Mammary epithelial cell (primary cell): ENCODE measurements at regions not wholly inside any gene's neighbourhood (a gene's known extent, or its start where the extent isn't known, plus 50 kb on each side); places are given as distances from the start of the nearest gene placed in this dataset.

Source experiments
- EZH2 ChIP-seq: IDR thresholded peaks from 2 replicates; pipeline ENCODE4 v1.6.1; 2012; ENCODE audit warnings: low read length, inconsistent platforms, borderline replicate concordance
- TF ChIP-seq, protein P1 (sequence below), 2 donors: IDR thresholded peaks in 1 of 2; conservative IDR thresholded peaks in 1 of 2; 2 replicates each; pipeline ENCODE4 v1.5.1; 2011 to 2012; ENCODE audit warnings: inconsistent platforms in 2 of 2, low read length in 2 of 2, mild to moderate bottlenecking in 2 of 2, control low read depth in 1 of 2, low read depth in 1 of 2; ENCODE audit not compliant: insufficient read depth in 1 of 2; ENCODE audit errors: extremely low read depth in 1 of 2

DNA sequence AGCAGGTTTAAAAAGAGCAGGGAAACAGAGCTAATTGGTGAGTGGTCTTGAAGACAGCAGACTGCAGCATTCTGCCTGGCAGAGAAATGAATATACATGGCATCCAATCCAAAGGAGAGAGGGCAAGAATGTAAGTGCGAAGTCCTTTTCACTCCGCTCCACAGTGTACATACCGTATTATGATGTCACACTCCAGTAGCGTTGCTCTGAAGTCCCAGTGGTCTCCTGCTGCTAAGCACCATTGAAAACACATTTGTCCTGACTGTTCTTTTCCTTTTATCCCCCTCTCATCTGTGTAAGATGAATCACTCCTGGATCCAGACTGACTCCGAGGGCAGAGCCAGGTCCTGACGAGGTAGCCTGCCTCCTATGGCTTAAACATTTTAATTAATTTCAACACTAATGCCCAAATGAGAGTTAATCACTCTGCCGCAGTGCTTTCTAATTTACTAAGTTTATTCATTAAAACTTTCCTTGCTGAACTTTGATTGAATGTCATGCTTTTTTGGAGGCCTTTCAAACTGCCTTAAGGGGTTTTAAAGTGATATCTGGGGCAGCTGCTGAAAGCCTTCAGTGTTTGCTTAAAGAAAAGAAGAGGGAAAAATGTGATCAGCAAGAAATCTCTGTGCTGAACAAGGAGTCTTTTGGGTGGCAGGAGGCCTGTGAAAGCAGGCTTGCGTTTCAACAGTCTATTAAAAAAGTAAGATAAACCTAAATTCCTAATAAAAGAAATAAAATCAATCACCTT is 227.2 kb downstream of the ATG4C start:
- TF ChIP-seq, protein P1, sequence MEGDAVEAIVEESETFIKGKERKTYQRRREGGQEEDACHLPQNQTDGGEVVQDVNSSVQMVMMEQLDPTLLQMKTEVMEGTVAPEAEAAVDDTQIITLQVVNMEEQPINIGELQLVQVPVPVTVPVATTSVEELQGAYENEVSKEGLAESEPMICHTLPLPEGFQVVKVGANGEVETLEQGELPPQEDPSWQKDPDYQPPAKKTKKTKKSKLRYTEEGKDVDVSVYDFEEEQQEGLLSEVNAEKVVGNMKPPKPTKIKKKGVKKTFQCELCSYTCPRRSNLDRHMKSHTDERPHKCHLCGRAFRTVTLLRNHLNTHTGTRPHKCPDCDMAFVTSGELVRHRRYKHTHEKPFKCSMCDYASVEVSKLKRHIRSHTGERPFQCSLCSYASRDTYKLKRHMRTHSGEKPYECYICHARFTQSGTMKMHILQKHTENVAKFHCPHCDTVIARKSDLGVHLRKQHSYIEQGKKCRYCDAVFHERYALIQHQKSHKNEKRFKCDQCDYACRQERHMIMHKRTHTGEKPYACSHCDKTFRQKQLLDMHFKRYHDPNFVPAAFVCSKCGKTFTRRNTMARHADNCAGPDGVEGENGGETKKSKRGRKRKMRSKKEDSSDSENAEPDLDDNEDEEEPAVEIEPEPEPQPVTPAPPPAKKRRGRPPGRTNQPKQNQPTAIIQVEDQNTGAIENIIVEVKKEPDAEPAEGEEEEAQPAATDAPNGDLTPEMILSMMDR (conservative IDR thresholded peaks at IDR 0.05 in 1 of 2, IDR thresholded peaks at IDR 0.05 in 1 of 2; ENCODE audit: extremely low read depth in 1 of 2, insufficient read depth in 1 of 2, low read depth in 1 of 2, low read length in 2 of 2), result no peak
- no peak for TF ChIP-seq EZH2
